ENCODE measurements at regions not wholly inside any gene's neighbourhood (a gene's known extent, or its start where the extent isn't known, plus 50 kb on each side); places are given as distances from the start of the nearest gene placed in this dataset.

GRCh38 chr4:110737931-110738330, 115.1 kb upstream of the PITX2 start:
- 82% methylated on average over 1 of the region's 3 CpGs; no CpG with 5 or more reads in 1 of the 2 experiments for WGBS, 2 experiments (ENCODE audit: insufficient coverage in 1 of 2, insufficient read length in 1 of 2)
- Histone ChIP-seq H3K9me3 (ENCODE audit: control insufficient read depth, low read length) (no peaks in the 10 kb centered on the region), H3K27me3 (ENCODE audit: control insufficient read depth, insufficient read depth, low read length, poor library complexity, severe bottlenecking) (no peaks in the 10 kb centered on the region), H3K4me3 (ENCODE audit: low read length) (no peak overlapping the region), H3K27ac (ENCODE audit: low read depth, low read length) (no peak overlapping the region), H3K9ac (ENCODE audit: extremely low read depth, low read length, poor library complexity, severe bottlenecking) (no peak overlapping the region), H3K36me3 (ENCODE audit: control insufficient read depth, insufficient read depth, low read length) (no peaks in the 10 kb centered on the region), H3K4me1 (ENCODE audit: control insufficient read depth, insufficient read depth, low read length) (no peaks in the 10 kb centered on the region)
- Mint-ChIP-seq H3K27ac (no peak overlapping the region), H3K9me3 (no peaks in the 10 kb centered on the region), H3K27me3 (ENCODE audit: insufficient read depth) (no peaks in the 10 kb centered on the region), H3K36me3 (ENCODE audit: low read depth) (no peaks in the 10 kb centered on the region), H3K4me3 (no peak overlapping the region), H3K4me1 (no peaks in the 10 kb centered on the region)
- no peak for DNase-seq
- TF ChIP-seq CTCF (conservative IDR thresholded peaks at IDR 0.05): no peak

- TF ChIP-seq CTCF (conservative IDR thresholded peaks at IDR 0.05): no peak
- Mint-ChIP-seq H3K9me3 (no peaks in the 10 kb centered on the region), H3K4me1 (no peaks in the 10 kb centered on the region), H3K4me3 (no peak overlapping the region), H3K36me3 (ENCODE audit: low read depth) (no peaks in the 10 kb centered on the region), H3K27ac (no peak overlapping the region), H3K27me3 (ENCODE audit: insufficient read depth) (peaks cover 2% of the 10 kb centered on the region)
- H3K27me3 ChIP-seq (ENCODE audit: control insufficient read depth, insufficient read depth, low read length, poor library complexity, severe bottlenecking): no peaks in the 10 kb centered on the region
- H3K4me1 ChIP-seq (ENCODE audit: control insufficient read depth, insufficient read depth, low read length): no peaks in the 10 kb centered on the region
- no peaks in the 10 kb centered on the region for H3K36me3 ChIP-seq (ENCODE audit: control insufficient read depth, insufficient read depth, low read length)
- no peak for DNase-seq
- no peak overlapping the region for H3K4me3 ChIP-seq (ENCODE audit: low read length)
- no peaks in the 10 kb centered on the region for H3K9me3 ChIP-seq (ENCODE audit: control insufficient read depth, low read length)
- no peak overlapping the region for H3K27ac ChIP-seq (ENCODE audit: low read depth, low read length)
- no peak overlapping the region for H3K9ac ChIP-seq (ENCODE audit: extremely low read depth, low read length, poor library complexity, severe bottlenecking)
Measured at GRCh38 chr4:110742143-110742542, 119.3 kb upstream of the PITX2 start.

DNA sequence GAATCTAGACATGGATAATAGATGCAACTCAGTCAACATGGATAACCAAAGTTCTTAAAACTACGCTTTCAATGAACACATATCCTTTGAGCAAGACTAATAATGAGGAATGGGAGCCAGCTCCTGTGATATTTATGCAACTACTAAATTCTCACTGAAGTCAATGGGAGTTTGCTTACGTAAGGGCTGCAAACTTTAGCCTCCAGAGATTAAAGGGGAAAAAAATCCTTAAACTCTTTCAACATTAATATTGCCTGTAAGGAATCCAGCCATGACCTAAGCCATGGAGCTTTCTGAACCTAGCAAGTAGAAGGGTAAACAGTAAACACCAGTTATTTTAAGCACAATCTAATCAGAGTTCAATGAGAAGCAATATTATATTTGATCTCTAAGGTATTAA, 125.2 kb upstream of the PITX2 start:
- DNase-seq: no peak
- Histone ChIP-seq H3K9me3 (ENCODE audit: control insufficient read depth, low read length) (no peaks in the 10 kb centered on the region), H3K36me3 (ENCODE audit: control insufficient read depth, insufficient read depth, low read length) (no peaks in the 10 kb centered on the region), H3K27ac (ENCODE audit: low read depth, low read length) (no peak overlapping the region), H3K27me3 (ENCODE audit: control insufficient read depth, insufficient read depth, low read length, poor library complexity, severe bottlenecking) (no peaks in the 10 kb centered on the region), H3K4me1 (ENCODE audit: control insufficient read depth, insufficient read depth, low read length) (no peaks in the 10 kb centered on the region), H3K4me3 (ENCODE audit: low read length) (no peak overlapping the region), H3K9ac (ENCODE audit: extremely low read depth, low read length, poor library complexity, severe bottlenecking) (no peak overlapping the region)
- Mint-ChIP-seq H3K9me3 (no peaks in the 10 kb centered on the region), H3K4me1 (no peaks in the 10 kb centered on the region), H3K27me3 (ENCODE audit: insufficient read depth) (peaks cover 2% of the 10 kb centered on the region), H3K36me3 (ENCODE audit: low read depth) (no peaks in the 10 kb centered on the region), H3K27ac (no peak overlapping the region), H3K4me3 (no peak overlapping the region)
- TF ChIP-seq CTCF (conservative IDR thresholded peaks at IDR 0.05): no peak
- 97 to 100% methylated on average over 2 of the region's 2 CpGs for WGBS, 2 experiments (ENCODE audit: insufficient coverage in 1 of 2, insufficient read length in 1 of 2)
